Tibial artery (tissue), 4 donors: ENCODE measurements at regions not wholly inside any gene's neighbourhood (a gene's known extent, or its start where the extent isn't known, plus 50 kb on each side); places are given as distances from the start of the nearest gene placed in this dataset.

Source experiments
- DNase-seq, 2 donors: peaks; one replicate each; pipeline ENCODE4 v3.0.0-alpha.2; 2019
- H3K27ac ChIP-seq, 2 donors: fragments of 200-600 bp; sonication (generic) in 1 of 2; 1 replicate in 1 of 2; 2 replicates in 1 of 2; pipeline ENCODE4 v1.5.1; 2018 to 2019; ENCODE audit warnings: mild to moderate bottlenecking in 1 of 2
- H3K27me3 ChIP-seq, 2 donors: fragments of 200-600 bp; sonication (generic) in 1 of 2; one replicate each; pipeline versions ENCODE4 v1.5.1 to v1.6.0; 2016 to 2019
- H3K36me3 ChIP-seq, 3 donors: fragments of 200-600 bp; sonication (generic) in 2 of 3; one replicate each; pipeline ENCODE4 v1.5.1; 2016 to 2019; ENCODE audit warnings: mild to moderate bottlenecking in 2 of 3
- H3K4me1 ChIP-seq, 4 donors: fragments of 200-600 bp; sonication (generic) in 2 of 4; 1 replicate in 3 of 4; 2 replicates in 1 of 4; pipeline ENCODE4 v1.5.1; 2016 to 2019
- H3K4me3 ChIP-seq, 2 donors: fragments of 200-600 bp; sonication (generic) in 1 of 2; 1 replicate in 1 of 2; 2 replicates in 1 of 2; pipeline ENCODE4 v1.5.1; 2018 to 2019; ENCODE audit warnings: mild to moderate bottlenecking in 2 of 2
- H3K9me3 ChIP-seq, 3 donors: fragments of 200-600 bp; sonication (generic) in 1 of 3; one replicate each; pipeline ENCODE4 v1.5.1; 2016 to 2019
- CTCF ChIP-seq, 2 experiments: fragments of 200-600 bp in 1 of 2; fragments of 450-650 bp in 1 of 2; IDR thresholded peaks; one replicate each; pipeline ENCODE4 v1.5.1; 2017 to 2019; ENCODE audit warnings: antibody characterized with exemption in 2 of 2, mild to moderate bottlenecking in 1 of 2, moderate library complexity in 1 of 2
- intact Hi-C: fragments of 100-400 bp; cut with DNase I; formaldehyde crosslinking; loops from one replicate; pipeline ENCODE4 v1.15.0; 2023; ENCODE audit warnings: low total_unique reads

- DNase-seq, result no peak
- no peak for TF ChIP-seq CTCF (IDR thresholded peaks at IDR 0.05)
- Histone ChIP-seq H3K9me3 (no peaks in the 10 kb centered on the region), H3K27ac (no peak overlapping the region), H3K4me1 (peaks cover 0 to 64% (median 36%) of the 10 kb centered on the region in 4 donors), H3K36me3 (no peaks in the 10 kb centered on the region), H3K27me3 (no peaks in the 10 kb centered on the region), H3K4me3 (no peak overlapping the region)
- intact Hi-C loops, result no loop called here
Observed at GRCh38 chr2:217399291-217399690, 539.4 kb upstream of the TNP1 start.

GRCh38 chr2:217398860-217399259 is 539.0 kb upstream of the TNP1 start:
- intact Hi-C loops, result no loop called here
- no peak for TF ChIP-seq CTCF (IDR thresholded peaks at IDR 0.05)
- peaks cover 0 to 67% (median 39%) of the 10 kb centered on the region in 4 donors for H3K4me1 ChIP-seq
- no peaks in the 10 kb centered on the region for H3K36me3 ChIP-seq
- no peak overlapping the region for H3K4me3 ChIP-seq
- no peak for DNase-seq
- H3K27me3 ChIP-seq, result no peaks in the 10 kb centered on the region
- H3K9me3 ChIP-seq, result no peaks in the 10 kb centered on the region
- H3K27ac ChIP-seq, result no peak overlapping the region

GRCh38 chr2:217398101-217398500 is 538.2 kb upstream of the TNP1 start:
- Histone ChIP-seq H3K27me3 (no peaks in the 10 kb centered on the region), H3K4me3 (no peak overlapping the region), H3K27ac (no peak overlapping the region), H3K9me3 (no peaks in the 10 kb centered on the region), H3K36me3 (no peaks in the 10 kb centered on the region), H3K4me1 (peaks cover 0 to 67% (median 40%) of the 10 kb centered on the region in 4 donors)
- intact Hi-C loops, result no loop called here
- no peak for DNase-seq
- no peak for TF ChIP-seq CTCF (IDR thresholded peaks at IDR 0.05)

GRCh38 chr2:217396586-217396985 is 536.7 kb upstream of the TNP1 start:
- intact Hi-C loops, result no loop called here
- Histone ChIP-seq H3K27me3 (no peaks in the 10 kb centered on the region), H3K9me3 (peaks cover 0 to 1% (median 0%) of the 10 kb centered on the region in 3 donors), H3K4me3 (no peak overlapping the region), H3K4me1 (peaks cover 0 to 61% (median 34%) of the 10 kb centered on the region in 4 donors), H3K36me3 (no peaks in the 10 kb centered on the region), H3K27ac (peak overlapping the region; percentile 36 to 55)
- DNase-seq, result no peak
- TF ChIP-seq CTCF (IDR thresholded peaks at IDR 0.05), result no peak

GRCh38 chr2:217396165-217396564 is 536.3 kb upstream of the TNP1 start:
- Histone ChIP-seq H3K27ac (peak overlapping the region; percentile 36 to 55), H3K27me3 (no peaks in the 10 kb centered on the region), H3K36me3 (no peaks in the 10 kb centered on the region), H3K9me3 (peaks cover 0 to 4% (median 0%) of the 10 kb centered on the region in 3 donors), H3K4me3 (no peak overlapping the region), H3K4me1 (peaks cover 0 to 61% (median 34%) of the 10 kb centered on the region in 4 donors)
- TF ChIP-seq CTCF (IDR thresholded peaks at IDR 0.05), result no peak
- intact Hi-C loops, result no loop called here
- no peak for DNase-seq
